ENCODE measurements at regions not wholly inside any gene's neighbourhood (a gene's known extent, or its start where the extent isn't known, plus 50 kb on each side); places are given as distances from the start of the nearest gene placed in this dataset.

DNA sequence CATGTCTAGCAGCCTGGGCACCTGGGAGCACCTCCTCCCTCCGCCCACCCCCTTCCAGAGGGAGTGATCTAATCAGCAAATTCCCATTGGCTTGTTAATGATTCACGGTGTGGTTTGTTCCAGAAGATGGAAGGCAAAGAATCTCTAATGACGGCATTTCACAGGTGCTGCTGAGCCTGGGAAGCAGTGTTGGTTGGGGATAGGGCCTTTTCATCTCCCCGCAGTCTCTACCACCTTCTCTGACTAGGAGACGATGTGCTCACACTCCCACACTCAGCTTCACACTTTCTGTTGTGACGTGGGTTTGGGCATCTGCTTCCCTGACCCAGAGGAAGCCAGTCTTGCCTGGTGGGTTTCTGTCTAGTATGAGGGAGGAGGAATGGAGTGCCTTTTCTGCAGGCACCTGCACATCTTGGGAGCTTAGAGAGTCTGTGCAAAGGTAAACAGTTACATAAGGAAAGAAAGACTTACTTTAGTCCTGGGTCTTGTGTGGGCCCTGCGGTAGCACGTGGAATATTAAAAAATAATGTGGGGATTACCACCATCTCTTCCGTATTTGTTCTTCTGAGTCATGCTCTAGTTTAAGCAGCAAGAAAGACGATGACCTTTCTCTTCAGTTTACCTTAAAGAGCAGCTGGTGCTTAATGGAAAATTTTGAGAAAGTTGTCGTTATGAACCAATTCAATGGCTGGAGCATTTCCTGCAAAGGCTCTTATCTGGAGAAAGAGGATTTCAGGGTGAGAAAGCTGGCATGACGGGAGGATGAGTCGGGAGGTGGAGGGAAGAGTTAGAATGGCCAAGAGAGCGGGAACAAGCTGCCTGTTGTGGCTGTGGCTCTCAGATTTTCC, 70.6 kb upstream of the ARHGAP5 start:
- no peak for DNase-seq

DNA sequence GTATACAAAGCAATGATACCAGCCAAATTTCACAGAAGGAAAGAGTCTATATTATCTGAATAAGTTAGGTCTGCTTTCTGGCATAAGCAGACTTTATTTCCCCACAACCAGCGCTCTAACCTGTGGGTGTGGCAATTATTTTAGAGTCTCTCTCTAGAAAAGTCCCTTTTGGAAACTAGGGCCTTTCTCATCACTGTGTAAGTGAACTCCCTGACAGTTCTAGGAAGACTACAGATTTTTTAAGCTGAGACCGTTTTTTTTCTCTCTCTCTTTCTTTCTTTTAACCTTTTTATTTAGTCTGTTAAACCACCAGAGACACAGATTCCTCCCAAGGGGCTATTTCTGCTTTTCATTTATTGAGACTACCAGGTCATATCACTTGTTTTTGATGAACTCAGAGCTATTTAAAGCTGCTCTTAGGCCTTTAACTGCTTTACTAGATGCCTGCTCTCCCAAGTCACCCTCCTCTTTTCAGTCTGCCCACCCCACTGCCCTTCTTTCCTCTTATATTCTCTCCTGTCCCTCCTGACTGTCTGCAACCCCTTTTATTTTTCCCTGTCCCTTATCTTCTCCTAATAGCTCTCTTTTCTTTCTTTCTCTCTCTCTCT, 69.2 kb upstream of the ARHGAP5 start:
- DNase-seq: no peak

DNA sequence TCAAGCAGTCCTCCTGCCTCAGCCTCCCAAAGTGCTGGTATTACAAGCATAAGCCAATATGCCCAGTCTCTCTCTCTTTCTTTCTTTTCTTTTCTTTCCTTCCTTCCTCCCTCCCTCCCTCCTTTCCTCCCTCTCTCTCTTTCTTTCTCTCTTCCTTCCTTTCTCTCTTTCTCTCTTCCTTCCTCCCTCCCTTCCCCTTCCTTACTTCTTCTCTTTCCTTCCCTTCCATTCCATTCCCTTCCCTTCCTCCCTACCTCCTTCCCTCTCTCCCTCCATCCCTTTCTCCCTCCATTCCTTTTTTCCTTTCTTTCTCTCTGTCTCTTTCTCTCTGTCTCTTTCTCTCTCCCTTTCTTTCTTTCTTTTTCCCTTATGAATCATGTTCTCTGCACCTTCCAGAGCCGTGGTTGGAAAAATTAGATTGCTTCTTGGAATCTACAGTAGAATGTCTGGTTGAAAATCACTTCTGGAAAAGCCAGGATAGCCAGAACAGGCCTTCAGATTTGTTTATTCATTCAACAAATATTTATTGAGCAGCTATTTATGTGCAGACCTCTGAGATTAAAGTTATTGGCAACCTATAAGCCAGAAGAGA, 68.4 kb upstream of the ARHGAP5 start:
- DNase-seq: no peak

DNA sequence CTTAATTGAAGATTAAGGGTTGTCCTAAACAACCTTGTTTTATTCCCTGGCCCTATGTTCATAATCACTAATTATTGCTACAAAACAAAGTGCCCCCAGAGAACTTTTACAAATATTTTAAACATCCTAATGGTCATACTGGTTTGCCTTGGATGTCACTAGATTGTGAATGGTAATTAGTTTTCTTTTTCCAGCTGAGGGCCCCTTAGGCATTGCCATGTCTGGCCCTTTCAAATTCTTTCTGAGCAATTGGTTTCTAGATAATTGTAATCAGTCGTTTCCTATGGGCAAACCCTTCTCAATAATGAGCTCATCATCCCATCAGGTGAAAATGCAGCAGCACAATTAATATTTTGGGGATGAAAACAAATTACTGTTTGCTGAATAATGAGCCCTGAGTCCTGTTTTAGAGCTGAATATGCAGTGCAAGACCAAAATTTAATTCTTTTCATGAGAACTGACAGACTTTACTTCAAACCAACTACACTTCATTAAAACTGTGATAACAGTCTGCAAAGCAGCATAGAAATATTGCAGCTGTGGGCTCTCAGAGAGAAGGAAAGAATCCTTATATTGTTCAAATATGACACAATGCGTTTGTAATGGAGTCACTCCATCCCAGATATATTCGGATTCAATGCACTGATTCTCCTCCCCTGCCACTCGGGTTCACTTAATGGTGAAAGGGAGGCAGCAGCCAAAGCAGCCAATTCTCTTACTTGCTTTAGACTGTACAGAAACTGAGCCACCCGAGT, 67.7 kb upstream of the ARHGAP5 start:
- DNase-seq: no peak

DNA sequence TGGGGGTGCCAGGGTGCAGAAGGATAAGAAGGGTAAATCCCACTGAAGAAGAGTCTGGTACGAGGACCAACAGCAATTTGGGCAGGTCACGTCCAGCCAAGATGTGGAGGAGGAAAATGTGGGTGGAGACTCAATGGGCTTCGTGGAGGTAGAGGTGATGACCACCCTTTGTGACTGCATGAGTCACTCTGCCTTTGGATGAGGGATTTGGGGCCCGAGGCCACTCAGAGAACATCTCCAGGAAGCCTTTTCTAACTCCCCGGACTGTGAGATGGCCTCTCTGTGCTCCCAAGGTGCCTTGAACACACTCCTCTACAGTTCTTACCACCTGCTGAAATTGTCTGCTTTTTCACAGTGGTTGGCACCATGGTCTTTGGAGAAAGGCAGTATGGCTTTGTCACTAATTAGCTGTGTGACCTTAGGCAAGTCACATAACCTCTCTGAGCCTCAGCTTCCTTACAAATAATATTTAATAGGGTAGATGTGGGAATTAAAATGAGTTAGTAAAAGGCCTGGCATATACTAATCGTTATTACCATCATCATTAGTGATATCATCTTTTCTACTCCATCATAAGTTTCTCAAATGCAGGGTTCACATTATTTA, 67.0 kb upstream of the ARHGAP5 start:
- DNase-seq: no peak

DNA sequence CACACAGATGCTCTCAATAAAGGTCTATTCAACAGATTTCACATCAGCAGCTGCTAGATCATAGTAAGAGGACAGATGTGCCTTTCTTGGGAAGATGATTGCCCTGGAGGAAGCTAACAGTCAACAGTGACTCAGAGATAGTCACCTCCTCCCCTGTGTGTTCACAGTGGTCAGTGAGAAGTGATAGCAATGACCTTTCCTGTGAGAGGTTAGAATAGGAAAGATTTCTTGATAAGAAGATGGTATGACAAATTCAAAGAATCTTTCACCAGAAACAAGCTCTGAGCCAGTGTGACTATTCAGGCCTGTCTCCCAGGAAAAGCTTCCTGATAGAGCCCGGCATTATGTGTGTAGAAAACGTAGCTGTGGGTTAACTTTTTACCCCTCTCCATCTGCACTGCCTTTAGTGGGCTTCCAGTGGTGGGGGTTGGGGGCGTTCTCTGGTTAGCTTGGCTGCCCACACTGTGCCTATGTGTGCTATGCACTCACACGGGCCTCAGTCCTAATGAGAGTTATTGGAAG, 66.4 kb upstream of the ARHGAP5 start:
- no peak for DNase-seq

DNA sequence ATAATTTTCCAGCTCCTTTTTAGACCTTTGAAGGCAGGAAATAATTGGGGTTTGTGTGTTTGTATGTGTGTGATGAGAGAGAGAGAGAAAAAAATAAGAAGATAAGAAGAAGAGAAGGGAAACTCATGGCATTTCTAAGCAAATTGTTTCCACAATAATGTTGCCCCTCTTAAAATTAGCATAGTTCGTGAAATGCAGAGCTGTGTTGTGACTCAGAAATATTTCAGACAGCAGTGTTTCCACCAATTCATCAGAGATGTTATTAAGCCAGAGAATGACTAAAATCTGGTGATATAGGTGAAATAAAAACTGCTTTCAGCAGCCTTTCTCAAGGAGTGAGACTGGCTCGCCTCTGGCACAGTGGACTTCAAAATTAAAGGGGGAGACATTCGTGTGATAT, 65.9 kb upstream of the ARHGAP5 start:
- no peak for DNase-seq

DNA sequence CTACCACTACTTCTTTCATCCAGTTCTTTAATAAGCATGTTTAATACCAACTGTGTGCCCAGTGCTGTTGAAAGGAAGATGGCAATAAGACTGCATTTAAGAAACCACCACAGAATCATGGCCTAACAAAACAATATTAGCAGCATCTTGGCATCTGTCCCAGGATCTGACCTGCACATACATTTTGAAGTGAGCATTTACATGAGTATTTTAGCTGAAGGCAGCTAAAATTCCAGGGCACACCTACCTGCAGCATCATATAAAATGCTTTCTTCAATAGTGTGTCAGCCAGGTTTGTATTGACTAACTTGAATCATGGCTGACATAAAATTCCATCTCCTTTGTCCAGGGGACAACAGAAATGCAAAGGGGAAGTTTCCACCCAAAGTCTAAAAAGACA, 65.0 kb upstream of the ARHGAP5 start:
- no peak for DNase-seq

DNA sequence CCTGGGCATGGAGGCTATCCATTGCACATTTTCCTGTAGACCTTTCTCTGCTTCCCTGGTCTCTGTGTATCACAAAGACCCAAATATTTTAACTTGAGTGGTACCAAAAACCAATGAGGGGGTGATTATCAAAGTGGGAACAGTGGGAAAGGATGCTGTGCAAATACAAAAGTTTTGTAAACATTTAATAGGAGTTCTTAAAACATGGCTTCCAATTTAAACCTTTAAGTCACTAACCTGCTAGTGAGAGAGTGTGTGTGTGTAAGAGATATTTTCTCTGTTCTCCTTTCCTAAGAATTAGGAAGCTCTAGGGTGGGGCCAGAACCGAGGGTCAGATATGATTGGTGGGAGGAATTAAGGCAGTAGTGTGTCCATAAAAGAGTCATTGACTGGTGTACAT, 64.5 kb upstream of the ARHGAP5 start:
- DNase-seq: no peak

DNA sequence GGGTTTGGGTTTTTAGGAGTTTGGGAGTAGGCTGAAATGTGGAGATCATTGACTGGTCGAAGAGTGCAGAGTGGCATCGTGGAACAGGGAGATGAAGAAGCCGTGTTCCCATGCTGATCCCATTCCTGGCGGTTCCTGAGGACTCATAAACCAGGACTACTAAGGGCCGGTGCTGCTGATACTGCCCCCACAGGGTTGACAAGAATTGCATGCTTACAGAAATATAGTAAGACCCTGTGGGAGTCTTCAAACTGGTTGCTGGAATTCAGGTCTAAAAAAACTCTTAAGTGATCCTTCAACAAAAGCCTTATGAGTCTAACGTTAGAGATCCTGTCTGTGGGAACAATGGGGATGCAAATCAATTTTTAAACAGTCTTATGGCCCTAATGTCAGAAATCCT, 64.0 kb upstream of the ARHGAP5 start:
- no peak for DNase-seq

DNA sequence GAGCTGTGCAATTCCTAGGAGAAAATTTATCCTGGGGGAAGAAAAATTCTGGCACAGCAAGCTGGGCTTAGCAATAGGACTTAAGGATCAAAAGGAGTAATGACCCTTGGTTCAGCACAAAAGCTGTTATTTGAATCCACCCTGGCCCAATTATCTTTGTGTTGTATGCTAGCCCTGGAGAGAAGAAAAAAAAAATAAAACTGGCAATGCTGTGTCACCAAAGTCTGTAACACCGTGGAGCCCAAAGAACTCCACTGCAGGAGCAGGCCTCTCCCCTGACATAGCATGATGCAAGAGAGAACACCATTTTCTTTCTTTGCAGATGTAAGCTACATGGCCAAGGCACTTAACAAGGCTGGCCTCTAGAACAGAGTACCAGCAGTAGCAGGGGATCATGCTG, 63.0 kb upstream of the ARHGAP5 start:
- no peak for DNase-seq

DNA sequence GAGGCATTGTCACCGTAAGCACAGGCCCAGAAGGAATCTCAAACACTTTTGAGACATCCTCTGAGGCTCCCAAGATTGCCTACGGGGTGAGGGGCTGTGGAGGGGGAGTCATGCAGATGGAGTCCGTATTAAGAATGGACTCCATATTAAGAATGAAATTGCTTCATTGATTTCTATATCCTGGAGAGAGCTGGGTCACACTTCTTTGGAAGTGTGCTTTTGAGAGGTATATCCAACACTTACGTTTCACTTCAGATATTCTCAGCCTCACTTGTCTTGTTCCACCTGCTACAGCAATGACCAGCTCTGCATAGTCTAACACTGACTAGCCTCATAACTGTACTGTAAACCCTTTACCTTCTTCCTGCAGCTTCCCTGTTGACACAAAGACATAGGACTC, 62.6 kb upstream of the ARHGAP5 start:
- DNase-seq: no peak

DNA sequence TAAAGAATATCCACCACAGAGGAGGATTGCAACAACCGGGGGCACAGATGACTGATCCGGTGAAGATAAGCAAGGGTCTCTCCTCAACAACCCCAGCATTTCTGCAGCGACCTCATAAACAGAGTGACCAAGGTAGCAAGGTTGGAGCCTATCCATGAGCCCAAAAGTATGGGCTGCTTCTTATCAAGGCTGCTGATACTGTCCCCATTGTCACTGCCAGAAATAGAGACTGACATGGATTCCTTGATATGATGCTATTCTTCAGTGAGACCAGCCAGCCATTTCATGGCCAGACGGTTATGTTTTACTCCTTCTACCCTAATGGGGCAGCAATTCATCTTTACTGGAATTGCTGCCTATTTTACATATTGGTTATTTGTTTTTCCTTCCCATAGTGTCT, 61.9 kb upstream of the ARHGAP5 start:
- no peak for DNase-seq

DNA sequence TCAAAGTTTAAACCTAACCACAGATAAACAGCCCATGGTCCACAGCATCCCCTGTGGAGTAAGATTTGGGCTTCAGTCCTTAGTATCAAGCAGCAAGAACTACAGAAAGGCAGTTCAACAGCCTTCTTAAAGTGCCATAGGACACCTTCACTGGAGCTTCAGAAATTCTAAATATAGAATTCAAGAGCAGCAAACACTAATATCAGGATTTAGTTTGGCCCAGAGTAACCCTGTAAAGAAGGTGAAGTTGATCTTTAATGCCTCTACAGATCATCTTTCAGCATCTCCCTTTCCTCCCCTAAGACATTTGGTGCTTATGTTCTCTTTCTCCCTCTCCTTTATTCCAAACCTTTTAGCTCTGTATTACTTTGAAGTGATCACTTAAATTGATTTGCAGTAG, 59.5 kb upstream of the ARHGAP5 start:
- DNase-seq: no peak

DNA sequence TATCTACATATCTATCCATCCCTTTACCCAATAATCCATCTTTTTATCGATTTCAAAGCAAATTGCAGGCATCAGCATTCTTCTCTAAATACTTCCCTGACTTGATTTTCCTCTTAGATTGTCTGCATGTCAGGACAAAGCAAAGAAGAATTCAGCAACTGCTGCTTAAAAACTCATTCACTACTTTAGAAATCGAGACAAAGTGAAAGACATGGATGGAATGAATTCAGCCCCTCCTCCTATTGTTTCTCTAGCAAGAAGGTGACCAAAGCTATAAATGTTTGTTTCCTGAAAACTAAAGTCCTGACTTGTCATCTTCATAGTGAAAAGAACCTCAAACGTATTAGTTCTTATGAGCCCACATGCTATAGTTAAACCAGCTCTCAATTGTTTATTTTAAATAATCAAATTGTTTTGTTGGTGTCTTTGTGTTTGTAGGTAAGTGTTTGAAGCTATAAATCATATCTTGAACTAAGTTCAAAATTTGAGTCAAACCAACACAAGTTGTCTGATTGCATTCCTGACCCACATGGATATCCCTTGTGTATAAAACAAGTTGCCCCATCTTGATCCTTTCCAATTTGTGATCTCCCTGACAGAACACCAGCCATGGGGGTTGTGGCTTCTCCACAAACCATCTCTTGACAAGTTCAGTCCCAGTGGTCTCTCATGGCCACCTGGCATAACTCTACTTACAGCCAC, 58.6 kb upstream of the ARHGAP5 start:
- no peak for DNase-seq

DNA sequence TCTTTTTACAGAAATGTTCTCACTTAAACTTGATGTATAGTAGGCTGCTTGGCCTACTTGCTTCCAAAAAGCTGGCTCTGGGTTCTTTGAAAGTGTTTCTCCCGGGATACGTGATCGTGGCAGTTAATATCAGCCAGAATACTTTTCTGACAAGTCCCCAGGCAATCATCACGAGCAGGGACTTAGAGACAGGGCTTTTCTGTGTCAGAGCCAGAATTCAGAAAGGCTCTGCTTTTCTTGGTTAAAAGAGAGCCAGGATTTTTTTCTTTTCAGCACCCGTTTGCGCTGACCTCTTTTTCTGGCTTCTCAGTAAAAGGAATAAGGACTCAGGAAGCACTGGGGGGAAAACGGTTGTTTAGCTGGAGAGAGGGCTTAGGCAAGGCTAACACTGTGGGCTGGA, 57.8 kb upstream of the ARHGAP5 start:
- no peak for DNase-seq

DNA sequence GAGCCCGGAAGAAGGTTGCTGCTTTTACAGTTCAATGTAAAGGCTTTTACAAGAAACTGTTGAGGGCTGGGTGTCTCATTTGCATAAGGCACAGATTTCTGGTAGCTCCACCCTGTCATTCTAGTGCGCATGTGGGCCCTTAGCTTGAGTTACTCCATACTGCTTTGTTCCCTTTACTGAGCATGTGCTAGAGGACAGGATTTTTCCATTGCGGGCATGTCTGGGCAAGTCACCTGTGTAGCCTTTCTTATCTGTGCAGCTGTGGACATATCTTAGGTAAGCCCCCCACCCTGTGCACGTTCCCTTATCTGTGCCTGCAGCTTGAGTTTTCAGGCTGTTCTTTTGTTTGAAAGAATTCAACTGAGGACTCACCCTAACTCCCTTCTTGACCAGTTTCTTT, 56.2 kb upstream of the ARHGAP5 start:
- no peak for DNase-seq

DNA sequence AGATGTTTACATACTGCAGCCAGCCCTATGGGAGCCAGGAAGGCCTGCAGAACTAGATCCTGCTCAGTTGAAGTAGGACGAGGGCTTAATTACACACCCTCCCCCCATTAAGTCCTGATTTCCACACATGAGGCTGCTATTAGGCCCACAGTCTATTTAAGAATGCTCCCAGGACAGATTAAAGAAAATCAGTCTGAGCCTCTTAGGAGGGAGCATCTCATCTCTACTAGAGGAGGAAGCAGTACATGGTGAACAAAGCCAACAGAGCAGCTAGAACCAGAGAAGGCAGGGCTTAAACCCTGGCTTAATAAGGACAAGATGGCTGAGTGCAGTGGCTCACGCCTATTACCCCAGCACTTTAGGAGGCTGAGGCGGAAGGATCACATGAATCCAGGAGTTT, 55.8 kb upstream of the ARHGAP5 start:
- DNase-seq: no peak

DNA sequence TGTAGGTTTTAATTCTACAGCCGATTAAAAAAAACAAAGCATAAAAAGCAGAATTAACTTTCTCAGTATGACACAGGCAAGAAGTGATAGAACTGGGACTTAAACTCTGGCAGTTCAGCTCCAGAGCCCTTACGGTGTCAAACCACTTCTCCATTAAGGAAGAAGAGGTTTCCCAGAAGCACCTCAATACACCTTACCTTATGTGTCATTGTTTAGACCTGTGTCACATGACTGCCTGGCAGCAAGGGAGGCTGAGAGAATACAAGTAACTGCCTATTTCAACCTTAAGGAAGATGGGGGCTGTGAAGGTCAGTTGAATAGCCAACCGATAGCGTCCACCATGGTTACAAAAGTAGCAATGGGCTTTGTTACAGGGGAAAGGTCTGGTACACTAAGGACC, 54.6 kb upstream of the ARHGAP5 start:
- no peak for DNase-seq

DNA sequence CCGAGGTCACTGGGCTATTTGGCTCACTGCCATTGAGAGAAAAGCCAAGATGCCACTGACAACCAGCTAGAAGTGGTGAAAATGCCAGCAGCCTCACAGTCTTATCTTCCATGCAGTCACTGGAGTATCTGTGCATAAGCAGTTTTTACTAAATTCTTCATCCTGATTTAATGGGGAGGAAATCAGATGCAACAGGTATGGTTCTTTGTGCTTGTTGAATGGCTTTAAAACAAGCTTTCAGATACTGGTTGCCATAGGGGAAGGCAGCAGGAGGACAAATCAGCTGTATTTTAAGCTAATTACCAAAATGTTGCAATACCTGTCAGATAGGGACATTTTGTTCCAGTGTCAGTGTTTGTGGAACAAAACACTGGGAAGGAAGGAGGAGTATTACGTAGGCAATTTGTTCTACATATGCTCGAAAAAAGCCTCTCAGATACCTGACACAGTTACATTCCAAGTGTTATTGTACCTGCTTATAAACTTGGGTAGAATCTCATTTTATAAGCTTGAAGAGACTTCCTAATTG, 54.1 kb upstream of the ARHGAP5 start:
- no peak for DNase-seq

DNA sequence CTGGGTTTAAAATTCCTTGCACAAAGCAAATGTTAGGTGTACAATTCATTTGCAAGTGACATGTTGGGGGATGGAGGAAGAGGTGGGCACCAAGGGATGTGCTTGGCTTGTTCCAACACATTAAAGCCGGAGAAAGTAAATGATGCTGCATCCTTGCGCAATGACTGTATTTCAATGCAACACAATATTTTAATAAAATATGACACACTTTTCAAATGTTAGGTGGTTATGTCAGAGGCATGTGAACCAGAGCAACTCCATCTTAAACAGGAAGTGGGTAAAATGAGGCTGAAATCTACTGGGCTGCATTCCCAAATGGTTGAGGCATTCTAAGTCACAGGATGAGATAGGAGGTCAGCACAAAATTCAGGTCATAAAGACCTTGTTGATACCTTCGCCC, 53.6 kb upstream of the ARHGAP5 start:
- no peak for DNase-seq

Data from bone marrow (tissue), 2 donors.